ENCODE measurements at regions not wholly inside any gene's neighbourhood (a gene's known extent, or its start where the extent isn't known, plus 50 kb on each side); places are given as distances from the start of the nearest gene placed in this dataset.

DNA sequence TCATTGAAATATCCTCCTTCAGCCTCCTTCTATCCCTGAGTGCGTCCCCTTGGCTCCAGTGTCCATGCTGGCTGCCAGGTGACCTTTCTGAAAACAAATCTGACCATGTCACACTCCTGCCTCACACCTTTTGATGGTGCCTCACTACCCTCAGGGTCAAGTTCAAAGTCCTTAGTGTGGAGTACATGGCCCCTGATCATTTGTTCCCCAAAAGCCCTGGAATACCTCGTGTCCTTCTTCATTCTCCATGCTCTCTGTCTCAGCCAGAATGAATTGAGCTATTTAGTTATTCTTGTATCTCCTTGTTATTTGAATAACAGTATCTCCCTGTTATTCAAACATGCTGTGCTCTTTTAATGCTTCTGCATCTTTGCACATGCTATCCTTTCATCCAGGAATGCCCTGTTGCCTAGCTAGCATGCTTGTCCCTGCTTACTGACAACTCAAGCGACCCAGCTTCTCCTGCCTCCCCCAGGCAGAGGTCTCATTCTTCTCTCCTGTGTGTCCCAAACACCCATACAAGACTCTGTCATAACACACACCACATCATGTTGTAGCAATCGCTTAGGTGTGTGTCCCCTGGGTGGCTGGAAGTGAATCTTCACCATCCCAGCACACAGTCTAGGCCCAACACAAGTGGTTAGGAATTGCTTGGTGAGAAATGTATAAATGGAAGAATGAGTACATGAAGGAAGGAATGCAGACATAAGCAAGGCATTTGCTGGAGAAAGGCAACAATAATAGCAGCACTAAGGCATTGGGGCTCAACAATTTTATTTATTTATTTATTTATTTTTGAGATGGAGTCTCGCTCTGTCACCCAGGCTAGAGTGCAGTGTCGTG is 144.0 kb downstream of the DDX1 start:
- DNase-seq: no peak

GRCh38 chr2:15736396-15737180 is 144.9 kb downstream of the DDX1 start:
- no peak for DNase-seq

GRCh38 chr2:15737314-15738224 is 145.9 kb downstream of the DDX1 start:
- no peak for DNase-seq

DNA sequence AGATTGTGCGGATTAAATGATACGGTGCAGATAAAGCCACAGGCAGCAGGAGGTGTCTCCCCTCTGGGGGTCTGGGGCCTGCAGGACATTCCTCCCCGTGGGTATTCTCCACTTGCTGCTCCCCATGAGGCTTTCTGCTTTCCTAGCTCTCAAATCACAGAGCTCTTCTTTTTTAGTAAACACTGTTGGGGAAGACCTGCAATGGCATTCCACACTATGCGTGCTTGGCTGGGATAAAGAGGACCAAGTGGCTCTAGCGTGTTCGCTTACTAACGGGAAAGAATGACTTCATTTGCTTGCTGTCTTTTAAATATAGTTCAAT is 146.5 kb downstream of the DDX1 start:
- no peak for DNase-seq

DNA sequence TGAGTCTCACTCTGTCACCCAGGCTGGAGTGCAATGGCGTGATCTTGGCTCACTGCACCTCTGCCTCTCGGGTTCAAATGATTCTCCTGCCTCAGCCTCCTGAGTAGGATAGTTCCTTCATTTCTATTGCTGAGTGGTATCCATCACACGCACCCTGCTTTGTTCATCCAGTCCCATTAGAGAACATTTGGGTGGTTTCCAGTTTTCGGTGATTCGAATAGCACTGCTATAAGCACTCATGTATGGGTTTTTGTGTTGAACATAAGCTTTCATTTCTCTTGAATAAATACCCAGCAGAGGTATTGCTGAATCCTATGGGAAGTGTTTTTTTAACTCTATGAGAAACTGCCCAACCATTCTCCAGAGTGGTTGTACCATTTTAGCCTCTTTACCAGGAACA is 147.3 kb downstream of the DDX1 start:
- no peak for DNase-seq

DNA sequence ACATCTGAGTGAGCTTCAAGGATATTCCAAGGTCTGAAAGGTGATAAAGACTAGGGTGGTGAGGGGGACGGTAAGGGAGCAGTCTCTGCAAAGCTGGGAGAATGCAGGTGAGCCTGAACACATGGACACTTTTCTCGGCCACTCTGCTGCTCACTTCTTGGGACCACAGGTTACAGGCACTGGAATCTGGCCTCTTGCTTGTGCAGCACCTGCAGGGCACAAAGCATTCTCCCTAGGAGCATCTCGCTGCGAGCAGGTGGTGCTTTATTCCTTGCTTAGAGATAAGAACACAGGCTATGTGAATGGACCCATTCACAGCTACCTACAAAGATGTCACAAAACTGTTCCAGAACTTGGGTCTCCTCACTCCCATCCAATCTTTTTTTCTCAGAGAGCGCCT is 153.2 kb downstream of the DDX1 start:
- no peak for DNase-seq

DNA sequence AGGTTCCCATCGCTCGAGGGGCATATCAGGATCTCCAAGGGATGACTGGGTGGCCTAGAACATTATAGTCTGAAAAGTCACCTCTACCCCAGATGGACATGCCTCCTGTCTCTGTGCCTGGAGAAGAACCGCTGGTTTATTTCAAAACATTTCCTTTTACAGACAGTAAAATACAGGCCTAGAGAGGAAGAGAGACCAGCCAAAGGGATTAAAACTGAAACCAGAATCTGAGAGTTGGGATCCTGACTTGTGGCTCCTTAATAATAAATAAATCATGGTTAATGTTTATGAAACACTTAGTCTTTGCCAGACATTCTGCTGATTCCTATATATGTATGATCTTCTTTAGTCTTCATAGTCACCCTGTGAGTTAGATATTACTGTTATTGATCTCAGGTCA is 153.7 kb downstream of the DDX1 start:
- DNase-seq: no peak

DNA sequence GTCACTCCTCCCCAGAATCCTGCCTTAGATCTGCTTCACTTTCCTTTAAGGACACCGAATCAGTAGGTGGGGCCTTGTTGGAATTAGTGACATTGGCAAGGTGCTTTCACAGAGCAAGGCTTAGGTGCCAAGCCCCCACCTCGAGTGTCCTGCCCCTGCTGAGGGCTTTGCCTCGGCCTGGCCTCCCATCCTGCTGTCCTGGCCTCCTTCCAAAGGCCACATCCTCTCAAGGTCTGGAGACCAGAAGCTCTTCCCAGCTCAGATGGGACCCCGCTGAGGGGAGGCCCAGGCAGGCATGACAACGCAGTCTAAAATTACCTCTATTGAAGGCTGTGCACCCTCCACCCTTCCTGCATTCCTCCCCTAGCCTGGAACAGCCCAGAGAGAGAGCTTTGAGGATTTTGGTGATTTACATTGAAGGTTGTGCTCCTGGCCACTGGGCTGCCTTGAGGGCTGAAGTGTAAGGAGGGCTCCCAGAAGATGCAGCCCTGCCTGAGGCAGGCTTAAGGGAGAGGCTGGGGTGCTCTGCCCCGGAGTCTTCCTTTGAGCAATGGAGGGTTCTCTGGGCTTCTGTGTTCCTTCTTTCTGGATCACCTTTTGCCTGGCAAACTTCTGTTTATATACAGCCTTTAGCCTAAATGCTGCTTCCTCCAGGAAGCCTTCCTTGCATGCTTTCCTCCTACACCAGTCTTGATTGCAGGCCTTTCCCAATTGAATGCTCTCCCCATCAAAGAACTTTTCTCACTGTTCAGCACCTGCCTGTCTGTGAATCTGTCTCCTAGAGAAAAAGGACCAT is 154.4 kb downstream of the DDX1 start:
- no peak for DNase-seq

DNA sequence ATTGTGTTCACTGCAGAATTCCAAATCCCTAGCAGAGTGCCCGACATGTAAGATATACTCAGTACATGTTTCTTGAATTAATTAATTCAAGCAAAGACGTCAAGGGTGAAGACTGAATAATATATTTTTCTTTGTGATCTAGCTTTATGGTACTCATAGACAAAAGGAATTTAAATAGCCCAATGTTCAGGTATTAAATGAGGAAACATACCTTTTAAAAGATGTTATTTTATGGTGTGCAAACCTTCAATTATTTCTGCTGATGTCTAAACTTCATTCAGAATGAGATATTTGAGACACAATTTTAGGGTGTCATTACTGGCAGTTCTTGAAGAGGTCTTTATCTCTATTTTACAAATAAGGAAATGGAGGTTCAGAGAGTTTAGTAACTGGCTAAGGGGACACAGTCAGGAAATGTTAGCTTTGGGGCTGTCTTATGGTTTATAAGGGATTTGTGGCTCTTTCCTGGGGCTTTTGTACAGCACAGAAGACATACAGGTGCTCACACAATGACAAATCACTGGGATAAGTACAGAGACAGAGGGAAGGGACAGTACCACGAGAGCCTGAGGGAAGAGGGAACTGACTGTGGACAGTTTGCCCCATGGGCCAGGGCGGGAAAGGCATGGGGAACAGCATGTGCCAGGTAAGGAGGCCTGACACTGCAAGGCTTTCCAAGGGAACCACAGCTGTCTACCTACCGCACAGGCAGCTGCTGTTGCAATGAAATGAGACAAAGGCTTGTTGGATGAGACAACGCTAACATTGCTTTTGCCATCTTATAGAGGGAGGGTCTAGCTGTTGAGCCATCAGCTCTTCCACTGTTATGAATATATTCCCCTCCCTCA is 155.3 kb downstream of the DDX1 start:
- DNase-seq: no peak

DNA sequence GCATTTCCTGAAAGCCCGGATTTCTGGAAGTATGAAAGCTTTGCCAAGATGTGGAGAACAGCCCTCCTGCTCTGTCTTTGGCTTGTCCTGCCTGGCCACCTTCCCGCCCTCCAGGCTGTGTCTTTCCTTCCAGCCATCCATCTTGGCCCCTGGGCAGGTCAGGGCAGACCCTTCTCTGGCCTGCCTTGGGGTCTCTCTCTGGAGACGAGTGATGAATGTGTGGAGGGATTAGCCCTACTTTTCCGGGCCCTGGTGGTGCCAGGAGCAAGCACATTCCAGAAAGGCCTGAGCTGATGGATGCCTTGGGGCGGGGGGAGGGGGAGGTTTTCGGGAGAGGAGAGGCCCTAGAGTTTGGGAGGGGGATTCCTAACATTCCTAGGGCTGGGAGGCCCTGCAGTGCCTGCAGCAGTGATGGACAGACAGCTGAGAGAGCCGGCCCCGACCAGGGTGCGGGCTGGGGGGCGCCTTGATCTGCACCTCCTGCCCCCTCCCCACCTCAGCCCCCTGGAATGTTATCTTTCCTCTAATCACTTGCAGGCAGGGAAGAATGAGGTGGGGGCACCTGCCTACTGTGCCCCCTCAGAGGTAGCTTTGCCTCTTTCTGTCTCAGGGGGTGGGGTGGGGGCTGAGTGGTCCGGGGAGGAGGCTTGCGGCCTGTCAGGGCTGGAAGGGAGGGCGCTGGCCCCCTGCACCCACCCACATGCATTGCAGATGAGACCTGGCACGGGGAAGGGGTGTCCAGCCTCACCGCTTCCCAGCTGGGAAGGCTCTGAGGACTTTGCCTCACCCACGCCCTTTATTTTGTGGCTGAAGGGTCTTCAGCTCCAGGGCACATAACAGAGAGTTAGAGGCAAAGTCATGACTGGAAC is 156.2 kb downstream of the DDX1 start:
- no peak for DNase-seq

DNA sequence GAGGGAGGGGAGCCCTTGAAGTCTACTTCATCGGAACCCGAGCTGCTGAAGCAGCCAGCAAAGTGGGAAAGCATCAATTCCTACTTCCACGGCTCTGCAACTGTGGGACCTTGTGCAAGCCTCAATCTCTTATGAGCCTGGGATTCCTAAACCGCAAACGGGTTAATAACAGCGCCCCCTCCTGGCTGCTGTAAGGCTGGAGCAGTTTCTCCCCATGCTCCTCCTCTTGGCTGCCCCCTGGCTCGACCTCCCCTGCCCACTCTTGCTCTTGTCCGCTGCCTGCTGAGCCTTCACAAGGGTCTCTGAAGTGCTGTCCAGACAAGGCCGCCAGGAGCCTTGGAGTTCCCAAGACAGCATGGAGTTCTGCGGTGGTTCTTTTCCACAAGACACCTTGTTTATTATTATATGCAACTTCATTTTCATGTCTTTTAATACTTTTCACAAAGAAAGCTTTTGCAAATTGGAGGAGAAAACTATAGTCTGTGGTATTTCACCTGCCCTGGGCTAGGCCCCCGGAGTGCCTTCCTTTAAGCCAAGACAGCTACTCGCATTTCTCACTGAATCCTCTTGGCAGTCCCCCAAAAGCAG is 157.2 kb downstream of the DDX1 start:
- DNase-seq: no peak

DNA sequence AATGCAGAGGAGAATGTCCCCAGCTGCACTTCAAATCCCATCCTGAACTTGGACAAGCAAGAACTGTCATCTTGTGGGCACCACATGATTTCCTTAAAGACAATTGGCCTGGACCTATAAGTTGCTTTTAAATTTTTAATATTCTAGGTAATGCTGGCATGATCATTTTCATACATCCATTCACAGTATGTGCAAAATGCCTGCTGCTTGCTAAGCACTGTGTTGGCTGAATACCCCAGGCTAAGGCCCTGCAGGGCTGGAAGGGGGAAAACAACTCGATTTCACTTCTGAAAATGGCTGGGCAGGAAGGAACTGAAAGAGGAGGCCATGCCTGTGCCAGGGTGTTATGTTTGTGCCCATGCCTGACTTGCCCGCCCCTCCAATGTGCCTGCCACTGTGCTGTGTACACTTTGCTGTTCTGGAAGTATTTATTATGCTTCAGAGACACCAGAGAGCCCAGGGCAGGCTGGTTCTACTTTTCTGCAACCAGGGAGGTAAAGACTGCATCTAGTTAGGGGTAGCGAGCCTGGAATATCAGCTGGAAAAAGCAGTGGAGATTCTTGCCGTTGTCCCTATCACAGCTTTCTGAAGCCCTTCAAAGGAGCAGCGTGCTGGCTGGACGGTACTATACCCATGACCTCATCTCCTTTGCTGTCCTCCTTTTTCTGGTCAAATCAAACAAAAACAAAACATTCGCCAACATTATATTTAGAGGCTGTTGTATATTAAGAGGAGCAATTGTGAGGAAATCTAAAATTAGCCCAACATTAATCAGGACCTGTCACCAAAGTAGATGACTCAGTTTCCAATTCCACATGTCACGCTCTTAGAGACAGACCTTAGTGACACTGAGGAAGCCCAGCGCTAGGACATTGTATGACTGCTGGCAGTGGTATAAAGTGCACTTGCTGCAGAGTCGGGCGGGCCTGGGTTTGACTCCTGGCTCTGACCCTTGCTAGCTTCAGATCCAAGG is 158.1 kb downstream of the DDX1 start:
- DNase-seq: no peak

DNA sequence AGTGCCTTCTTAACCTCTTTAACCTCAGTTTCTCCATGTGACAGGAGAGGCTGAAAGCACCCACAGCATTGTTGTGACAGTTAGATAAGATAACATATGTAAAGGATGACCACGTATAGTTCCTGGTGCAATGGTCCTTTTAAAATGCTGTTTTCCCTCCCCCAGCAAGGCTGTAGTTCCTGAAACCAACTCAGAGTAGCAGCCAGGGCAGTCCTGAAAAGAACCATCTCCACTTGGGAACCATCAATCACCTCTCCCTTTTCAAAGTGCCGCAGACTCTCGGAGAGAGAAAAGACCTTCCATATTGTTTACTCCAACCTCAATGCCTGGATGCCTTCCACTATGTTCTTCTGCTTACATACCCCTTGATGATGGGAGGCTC is 158.8 kb downstream of the DDX1 start:
- DNase-seq: no peak

GRCh38 chr2:15750822-15751329 is 159.2 kb downstream of the DDX1 start:
- DNase-seq: no peak

DNA sequence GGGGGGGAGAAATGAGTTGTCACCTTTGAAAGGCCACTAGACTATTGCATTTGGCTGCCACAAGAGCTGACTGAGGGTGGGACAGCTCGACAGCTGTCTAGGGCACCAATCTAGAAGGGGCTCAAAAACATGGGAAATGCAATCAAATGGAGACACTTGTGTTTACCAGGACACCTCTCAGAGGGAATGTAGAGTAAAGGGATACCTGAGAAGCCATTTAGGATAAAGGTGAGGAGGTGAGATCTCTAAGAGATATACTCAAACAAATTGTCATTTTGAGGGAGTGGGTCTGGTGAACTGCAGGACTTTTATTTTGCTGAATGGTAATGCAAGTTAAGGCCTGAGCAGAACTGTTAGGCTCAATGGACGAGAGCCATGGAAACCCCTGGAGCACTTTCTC is 159.8 kb downstream of the DDX1 start:
- no peak for DNase-seq

- DNase-seq: no peak
Observed at GRCh38 chr2:15752552-15753232, 161.0 kb downstream of the DDX1 start.

DNA sequence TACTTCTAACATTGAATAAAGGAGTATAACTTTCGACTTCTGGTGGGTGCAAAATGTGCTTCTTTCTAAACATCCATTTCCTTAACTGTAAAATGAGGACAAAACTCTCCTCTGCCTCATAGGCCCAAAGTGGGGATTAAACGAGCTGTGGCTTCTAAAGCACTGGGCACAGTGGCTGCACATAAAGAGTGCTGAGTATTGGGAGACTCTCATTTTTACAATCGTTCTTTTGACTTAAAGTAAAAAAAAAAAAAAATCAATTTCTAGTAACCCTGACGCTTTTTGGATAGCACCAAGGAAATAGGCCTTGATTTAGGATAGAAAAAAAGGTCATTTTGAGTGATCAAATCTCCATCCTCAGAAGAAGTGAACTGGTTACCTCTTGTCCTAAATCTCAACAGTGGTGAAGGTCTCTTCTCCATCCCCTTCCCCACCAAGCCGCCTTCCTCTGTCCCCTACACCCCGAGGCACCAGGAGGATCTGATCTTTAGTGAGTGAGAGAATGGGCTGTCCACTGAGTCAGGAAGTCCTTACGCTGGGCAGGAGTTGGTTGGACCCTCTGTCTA is 161.6 kb downstream of the DDX1 start:
- DNase-seq: no peak

Data from right forelimb (tissue), 1 donor.